ENCODE measurements at regions not wholly inside any gene's neighbourhood (a gene's known extent, or its start where the extent isn't known, plus 50 kb on each side); places are given as distances from the start of the nearest gene placed in this dataset.

GRCh38 chr3:168524129-168524528 is 428.4 kb upstream of the GOLIM4 start:
- TF ChIP-seq, protein P1, sequence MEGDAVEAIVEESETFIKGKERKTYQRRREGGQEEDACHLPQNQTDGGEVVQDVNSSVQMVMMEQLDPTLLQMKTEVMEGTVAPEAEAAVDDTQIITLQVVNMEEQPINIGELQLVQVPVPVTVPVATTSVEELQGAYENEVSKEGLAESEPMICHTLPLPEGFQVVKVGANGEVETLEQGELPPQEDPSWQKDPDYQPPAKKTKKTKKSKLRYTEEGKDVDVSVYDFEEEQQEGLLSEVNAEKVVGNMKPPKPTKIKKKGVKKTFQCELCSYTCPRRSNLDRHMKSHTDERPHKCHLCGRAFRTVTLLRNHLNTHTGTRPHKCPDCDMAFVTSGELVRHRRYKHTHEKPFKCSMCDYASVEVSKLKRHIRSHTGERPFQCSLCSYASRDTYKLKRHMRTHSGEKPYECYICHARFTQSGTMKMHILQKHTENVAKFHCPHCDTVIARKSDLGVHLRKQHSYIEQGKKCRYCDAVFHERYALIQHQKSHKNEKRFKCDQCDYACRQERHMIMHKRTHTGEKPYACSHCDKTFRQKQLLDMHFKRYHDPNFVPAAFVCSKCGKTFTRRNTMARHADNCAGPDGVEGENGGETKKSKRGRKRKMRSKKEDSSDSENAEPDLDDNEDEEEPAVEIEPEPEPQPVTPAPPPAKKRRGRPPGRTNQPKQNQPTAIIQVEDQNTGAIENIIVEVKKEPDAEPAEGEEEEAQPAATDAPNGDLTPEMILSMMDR (conservative IDR thresholded peaks at IDR 0.05), result no peak
- no peak for TF ChIP-seq ZFX (IDR thresholded peaks at IDR 0.05)
